ENCODE measurements at regions not wholly inside any gene's neighbourhood (a gene's known extent, or its start where the extent isn't known, plus 50 kb on each side); places are given as distances from the start of the nearest gene placed in this dataset.

DNA sequence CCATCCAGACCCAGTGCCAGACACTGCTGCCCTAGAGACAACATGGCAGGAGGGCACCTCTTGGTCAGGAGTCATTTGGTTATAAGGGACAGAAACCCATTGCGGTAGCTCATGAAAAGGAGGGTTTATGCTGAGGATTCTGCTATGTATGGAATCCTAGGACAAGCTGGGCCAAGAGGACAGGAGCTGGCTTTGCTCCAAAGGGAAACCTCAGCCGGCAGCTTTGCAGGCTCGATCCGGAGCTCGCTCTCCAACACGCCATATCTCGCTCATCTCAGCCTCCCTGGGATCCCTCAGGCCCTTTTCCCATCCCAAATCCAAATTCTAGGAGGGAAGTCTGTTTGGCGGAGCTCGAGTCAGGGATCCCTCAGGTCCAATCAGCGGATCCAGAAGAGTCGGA, 345.7 kb downstream of the GLRX3 start:
- Histone ChIP-seq H2AK5ac (ENCODE audit: insufficient read length, low read length) (no peak overlapping the region), H3K9ac (ENCODE audit: extremely low read depth, insufficient read length, low read length) (no peak overlapping the region), H3K4ac (ENCODE audit: low read depth, low read length) (no peak overlapping the region), H4K8ac (replicated peaks; ENCODE audit: insufficient read length, low read depth, low read length) (no peak overlapping the region), H2BK15ac (ENCODE audit: low read depth, low read length) (no peak overlapping the region), H3K23me2 (ENCODE audit: insufficient read length, low read depth, low read length, poor library complexity, severe bottlenecking) (no peaks in the 10 kb centered on the region), H2BK5ac (ENCODE audit: insufficient read length, low read length) (no peak overlapping the region), H2BK20ac (ENCODE audit: low read depth, low read length, poor library complexity, severe bottlenecking) (no peak overlapping the region), H3K4me2 (ENCODE audit: insufficient read depth, insufficient read length, low read length) (no peak overlapping the region), H2AFZ (ENCODE audit: low read length) (no peak overlapping the region), H3K56ac (ENCODE audit: insufficient read length, low read depth, low read length) (no peak overlapping the region), H3K18ac (ENCODE audit: insufficient read length, low read depth, low read length) (no peak overlapping the region), H2BK12ac (ENCODE audit: insufficient read length, low read depth, low read length) (no peak overlapping the region), H3K27ac (ENCODE audit: insufficient read length, low read depth, low read length) (no peak overlapping the region), H3K79me1 (ENCODE audit: insufficient read depth, low read depth, low read length, poor library complexity, severe bottlenecking) (no peaks in the 10 kb centered on the region), H3K23ac (ENCODE audit: insufficient read length, low read depth, low read length) (no peak overlapping the region), H4K5ac (ENCODE audit: insufficient read length, low read depth, low read length) (no peak overlapping the region), H3K79me2 (ENCODE audit: insufficient read depth, low read length) (no peaks in the 10 kb centered on the region), H3K9me3 (ENCODE audit: control insufficient read depth, low read depth, low read length) (no peaks in the 10 kb centered on the region), H3K27me3 (ENCODE audit: insufficient read depth, low read length) (no peaks in the 10 kb centered on the region), H4K20me1 (ENCODE audit: control insufficient read depth, insufficient read depth, insufficient read length) (no peaks in the 10 kb centered on the region), H3T11ph (ENCODE audit: low read length) (no peak overlapping the region), H3K14ac (ENCODE audit: insufficient read depth, low read length) (no peak overlapping the region), H2BK120ac (ENCODE audit: low read depth, low read length, poor library complexity, severe bottlenecking) (no peak overlapping the region), H4K91ac (ENCODE audit: insufficient read length, low read depth, low read length) (no peak overlapping the region), H3K4me1 (ENCODE audit: insufficient read depth, low read length) (no peaks in the 10 kb centered on the region)
- Mint-ChIP-seq H3K36me3 (ENCODE audit: insufficient read depth in 1 of 3, low read depth in 3 of 3) (no peaks in the 10 kb centered on the region), H3K27ac (no peak overlapping the region), H3K27me3 (ENCODE audit: low read depth) (peaks cover 3% of the 10 kb centered on the region; the same call in 1 of the 2 replicates), H3K4me1 (peaks cover 12 to 27% of the 10 kb centered on the region in 2 experiments), H3K4me3 (no peak overlapping the region), H3K9me3 (no peaks in the 10 kb centered on the region; a peak in 1 of 5 replicates)
- WGBS (ENCODE audit: extremely low coverage, insufficient read length, low lambda C conversion rate): no CpG with 5 or more reads among the region's 11 CpGs
- no peak for TF ChIP-seq CTCF (conservative IDR thresholded peaks at IDR 0.05)
- no peak for DNase-seq

Measured in H9 (cell line).